SK-N-MC (cell line): ENCODE measurements at regions not wholly inside any gene's neighbourhood (a gene's known extent, or its start where the extent isn't known, plus 50 kb on each side); places are given as distances from the start of the nearest gene placed in this dataset.

ENCODE experiments used
- FOXP2 ChIP-seq: optimal IDR thresholded peaks from 2 replicates; pipeline ENCODE3; 2011; ENCODE audit warnings: mild to moderate bottlenecking, moderate library complexity; ENCODE audit not compliant: insufficient read depth; ENCODE audit errors: extremely low read length, control extremely low read depth
- POLR2AphosphoS5 ChIP-seq: IDR thresholded peaks from 2 replicates; pipeline ENCODE4 v1.6.1; 2012; ENCODE audit warnings: mild to moderate bottlenecking, low read depth, low read length, borderline replicate concordance

DNA sequence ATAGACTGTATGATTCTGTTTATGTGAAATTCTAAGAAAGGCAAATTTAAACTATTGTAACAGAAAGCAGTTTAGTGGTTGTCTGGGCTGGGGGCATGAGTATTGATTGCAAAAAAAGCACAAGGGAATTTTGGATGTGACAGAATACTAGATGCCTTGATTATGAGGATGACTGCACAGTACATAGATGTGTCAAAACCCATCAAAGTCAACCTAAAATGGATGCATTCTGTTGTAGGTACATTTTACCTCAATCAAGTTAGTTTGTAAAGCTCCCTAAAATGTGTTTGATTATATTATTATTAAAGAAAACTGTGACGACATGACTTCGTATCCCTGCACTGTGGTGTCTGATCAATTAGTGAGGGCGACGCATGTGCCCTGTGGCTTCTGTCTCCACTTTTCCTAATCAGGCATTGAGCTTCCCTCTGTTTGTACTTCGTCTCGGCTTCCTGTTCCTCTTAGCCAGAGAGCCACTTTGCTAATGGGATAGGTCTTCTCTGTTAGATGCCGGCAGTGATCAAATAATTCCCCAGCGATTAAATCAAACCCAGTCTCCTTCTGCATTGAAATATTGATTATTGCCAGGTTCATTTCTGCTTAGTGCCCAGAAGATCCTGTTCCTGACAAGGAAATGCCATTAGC lies 118.3 kb upstream of the GGTLC1 start:
- TF ChIP-seq FOXP2, result no peak
- TF ChIP-seq POLR2AphosphoS5, result no peak
